A673 (cell line): ENCODE measurements at regions not wholly inside any gene's neighbourhood (a gene's known extent, or its start where the extent isn't known, plus 50 kb on each side); places are given as distances from the start of the nearest gene placed in this dataset.

Experiments
- EZH2 ChIP-seq: fragments of 200-600 bp; sonication (generic); IDR thresholded peaks from 2 replicates; pipeline ENCODE4 v1.6.1; 2017; ENCODE audit warnings: borderline replicate concordance, low read depth, mild to moderate bottlenecking, mixed read lengths, antibody characterized with exemption, low read length; ENCODE audit not compliant: poor library complexity, severe bottlenecking
- TF ChIP-seq, protein P1 (sequence below): fragments of 300-800, 200-600 bp; sonication (generic); conservative IDR thresholded peaks from 2 replicates; pipeline ENCODE4 v1.5.1; 2017; ENCODE audit warnings: low read depth, mild to moderate bottlenecking, antibody characterized with exemption, low read length, moderate library complexity, mixed read lengths

DNA sequence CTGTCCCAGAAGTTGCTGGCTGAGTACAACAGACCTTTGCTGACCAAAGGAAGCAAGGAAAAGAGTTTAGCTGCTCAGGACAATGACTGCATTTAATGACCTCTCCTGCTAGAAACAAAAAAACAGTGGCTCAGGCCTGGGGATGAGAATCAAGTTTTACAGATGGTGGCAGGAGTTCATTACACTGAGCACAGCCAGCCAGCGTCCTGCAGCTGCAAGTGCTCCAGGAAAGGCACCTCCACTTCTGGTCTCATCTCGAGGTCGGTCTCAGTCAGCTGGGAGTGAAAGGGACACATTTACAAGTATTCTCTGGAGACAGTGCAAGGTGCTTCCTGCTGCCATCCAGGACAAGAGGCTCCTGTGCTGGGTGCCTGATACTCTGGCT, 362.7 kb downstream of the THBS2 start:
- TF ChIP-seq EZH2: no peak
- TF ChIP-seq, protein P1, sequence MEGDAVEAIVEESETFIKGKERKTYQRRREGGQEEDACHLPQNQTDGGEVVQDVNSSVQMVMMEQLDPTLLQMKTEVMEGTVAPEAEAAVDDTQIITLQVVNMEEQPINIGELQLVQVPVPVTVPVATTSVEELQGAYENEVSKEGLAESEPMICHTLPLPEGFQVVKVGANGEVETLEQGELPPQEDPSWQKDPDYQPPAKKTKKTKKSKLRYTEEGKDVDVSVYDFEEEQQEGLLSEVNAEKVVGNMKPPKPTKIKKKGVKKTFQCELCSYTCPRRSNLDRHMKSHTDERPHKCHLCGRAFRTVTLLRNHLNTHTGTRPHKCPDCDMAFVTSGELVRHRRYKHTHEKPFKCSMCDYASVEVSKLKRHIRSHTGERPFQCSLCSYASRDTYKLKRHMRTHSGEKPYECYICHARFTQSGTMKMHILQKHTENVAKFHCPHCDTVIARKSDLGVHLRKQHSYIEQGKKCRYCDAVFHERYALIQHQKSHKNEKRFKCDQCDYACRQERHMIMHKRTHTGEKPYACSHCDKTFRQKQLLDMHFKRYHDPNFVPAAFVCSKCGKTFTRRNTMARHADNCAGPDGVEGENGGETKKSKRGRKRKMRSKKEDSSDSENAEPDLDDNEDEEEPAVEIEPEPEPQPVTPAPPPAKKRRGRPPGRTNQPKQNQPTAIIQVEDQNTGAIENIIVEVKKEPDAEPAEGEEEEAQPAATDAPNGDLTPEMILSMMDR: no peak
